ENCODE measurements at regions not wholly inside any gene's neighbourhood (a gene's known extent, or its start where the extent isn't known, plus 50 kb on each side); places are given as distances from the start of the nearest gene placed in this dataset.
A peak's percentile ranks its signal among the peaks of the same experiment; 100 is the strongest.
"Not testable (repeated sequence)": the region's sequence is repeated elsewhere in the genome, so short reads cannot be mapped to it uniquely, and the experiment has no call there.

DNA sequence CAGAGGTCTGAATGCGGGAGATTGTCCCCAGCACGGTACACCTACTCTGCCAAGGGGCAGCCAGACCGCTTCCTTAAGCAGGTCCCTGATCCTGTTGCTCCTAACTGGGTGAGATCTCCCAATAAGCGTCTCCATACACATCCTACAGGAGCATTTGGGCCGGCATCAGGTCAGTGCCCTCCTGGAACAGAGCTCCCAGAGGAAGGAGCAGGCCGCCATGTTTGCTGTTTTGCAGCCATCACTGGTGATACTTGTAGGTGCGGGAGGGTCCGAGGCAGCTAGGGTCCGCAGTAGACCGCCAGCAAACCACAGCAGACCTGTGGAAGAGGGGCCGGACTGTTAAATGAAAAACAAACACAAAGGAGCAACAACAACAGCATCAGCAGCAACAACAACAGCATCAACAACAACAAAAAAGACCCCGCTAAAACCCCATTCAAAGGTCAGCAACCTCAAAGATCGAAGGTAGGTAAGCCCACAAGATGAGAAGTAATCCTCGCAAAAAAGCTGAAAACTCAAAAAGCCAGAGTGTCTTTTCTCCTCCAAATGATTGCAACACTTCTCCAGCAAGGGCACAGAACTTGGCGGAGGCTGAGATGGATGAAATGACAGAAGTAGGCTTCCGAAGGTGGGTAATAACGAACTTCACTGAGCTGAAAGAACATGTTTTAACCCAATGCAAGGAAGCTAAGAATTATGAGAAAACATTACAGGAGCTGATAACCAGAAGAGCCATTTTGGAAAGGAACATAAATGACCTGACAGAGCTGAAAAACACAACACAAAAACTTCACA is 79.0 kb upstream of the CDH7 start:
- DNase-seq (ENCODE audit: low spot score): no peak

- not testable (repeated sequence) for DNase-seq (ENCODE audit: low spot score)
These were observed 80.7 kb upstream of the CDH7 start for GRCh38 chr18:65670145-65670544.

DNA sequence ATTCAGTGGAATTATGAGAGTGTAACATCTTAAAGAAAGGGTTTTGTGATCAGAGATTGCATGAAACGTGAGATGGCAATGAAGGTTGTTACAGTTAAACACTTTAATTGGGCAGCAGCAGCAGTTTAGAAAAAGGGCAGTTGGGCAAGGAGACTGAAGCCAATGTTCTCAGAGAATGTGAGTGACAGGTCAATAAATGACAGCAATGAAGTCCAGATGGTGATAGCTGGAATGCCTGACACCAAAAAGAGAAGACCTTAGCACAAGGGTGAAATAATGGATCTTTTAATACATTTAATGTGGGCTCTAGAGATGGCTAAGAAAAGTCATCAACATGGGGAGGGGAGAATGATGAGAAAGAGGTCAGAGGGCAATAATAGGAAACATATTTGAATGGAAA is 89.4 kb upstream of the CDH7 start:
- DNase-seq (ENCODE audit: low spot score): no peak

DNA sequence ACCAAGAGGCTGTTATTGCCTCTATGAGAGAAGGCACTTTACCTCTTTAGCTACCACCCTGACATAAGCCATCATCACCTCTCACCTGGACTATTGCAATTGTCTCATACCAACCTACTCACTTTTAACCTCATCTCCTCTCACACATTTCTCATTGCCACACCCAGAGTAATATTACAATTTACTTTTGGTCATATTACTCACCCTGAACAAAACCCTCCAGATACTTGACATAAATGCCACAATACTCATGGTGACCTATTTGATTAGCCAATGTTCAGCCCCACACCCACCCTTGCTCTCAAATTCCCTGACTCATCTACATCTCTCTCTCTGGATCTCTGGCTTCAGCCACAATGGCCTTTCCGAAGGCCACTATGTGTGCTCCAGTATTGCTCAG is 90.9 kb upstream of the CDH7 start:
- no peak for DNase-seq (ENCODE audit: low spot score)

DNA sequence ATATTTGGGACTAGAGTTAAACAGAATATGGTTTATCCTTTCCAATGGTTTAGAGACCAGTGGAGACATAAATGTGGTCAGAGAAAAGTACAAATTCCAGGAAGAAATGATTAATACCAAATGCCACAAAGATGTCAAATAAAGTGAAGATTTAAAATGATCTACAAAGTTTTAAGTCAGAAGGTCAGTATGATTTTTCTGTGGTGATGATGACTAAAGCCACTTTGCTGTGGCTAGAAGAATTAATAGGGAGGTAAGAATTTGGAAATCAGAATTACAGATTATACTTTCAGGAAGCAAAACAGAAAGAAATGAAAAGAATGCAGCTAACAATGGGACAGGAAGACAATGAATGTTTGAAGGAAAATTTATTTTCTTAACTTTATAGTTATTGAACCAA is 91.5 kb upstream of the CDH7 start:
- no peak for DNase-seq (ENCODE audit: low spot score)

DNA sequence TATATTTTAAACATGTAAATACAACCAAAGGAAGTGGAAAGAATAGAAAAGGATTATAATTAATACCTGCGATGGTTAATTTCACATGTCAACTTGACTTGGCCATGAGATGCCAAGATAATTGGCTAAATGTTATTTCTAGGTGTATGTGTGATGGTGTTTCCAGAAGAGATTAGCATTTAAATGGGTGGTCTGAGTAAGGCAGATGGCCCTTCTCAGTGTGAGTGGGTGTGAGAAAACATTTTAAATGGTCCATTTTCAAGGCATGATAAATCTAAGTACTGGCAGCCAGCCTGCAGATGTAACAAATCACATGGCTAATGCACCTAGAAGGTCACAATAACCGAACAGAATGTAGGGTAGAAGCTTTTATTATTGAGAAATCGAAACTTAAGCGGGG is 99.6 kb upstream of the CDH7 start:
- DNase-seq (ENCODE audit: low spot score): no peak

- no peak for DNase-seq (ENCODE audit: low spot score)
These were observed 118.6 kb upstream of the CDH7 start for GRCh38 chr18:65632236-65632635.

- no peak for DNase-seq (ENCODE audit: low spot score)
These were observed 119.0 kb upstream of the CDH7 start for GRCh38 chr18:65631766-65632165.

GRCh38 chr18:65628390-65628789 is 122.4 kb upstream of the CDH7 start:
- DNase-seq (ENCODE audit: low spot score): no peak

DNA sequence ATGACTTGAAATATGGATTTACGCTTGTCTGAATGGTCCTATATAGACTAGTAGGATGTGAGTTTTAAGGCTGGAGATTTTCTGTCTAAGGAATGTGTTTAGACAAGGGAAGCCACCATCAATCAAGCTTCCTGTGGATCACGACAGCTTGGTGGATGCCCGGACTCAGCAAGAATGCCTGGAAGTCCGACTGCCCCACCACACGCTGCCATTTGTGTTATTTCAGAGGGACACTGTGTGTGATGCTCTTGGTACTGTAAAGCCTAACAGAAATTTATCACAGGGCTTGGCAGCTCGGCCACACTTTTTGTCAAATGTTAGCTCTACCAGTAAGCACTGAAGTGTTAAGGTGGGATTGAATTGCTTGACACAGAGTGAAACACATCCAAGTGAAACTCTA is 127.1 kb upstream of the CDH7 start:
- DNase-seq (ENCODE audit: low spot score): no peak

DNA sequence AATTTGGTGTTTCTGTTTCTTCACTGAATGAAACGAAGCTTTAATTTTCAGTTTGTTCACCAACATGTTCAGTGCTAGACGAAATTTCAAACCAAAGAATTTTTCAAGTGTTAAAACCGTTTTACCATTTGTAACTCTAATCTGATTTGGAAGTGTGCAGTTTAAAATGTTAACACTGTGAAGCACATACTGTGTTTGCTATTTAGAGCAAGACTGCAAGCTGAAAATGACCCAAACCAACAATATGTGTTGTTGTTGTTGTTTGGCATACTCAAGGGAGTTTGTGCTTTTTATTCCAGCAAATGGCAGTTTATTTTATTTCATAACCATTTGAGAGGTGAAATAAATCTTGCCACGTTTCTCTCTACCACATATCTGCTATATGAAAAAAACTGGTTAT is 128.4 kb upstream of the CDH7 start:
- DNase-seq (ENCODE audit: low spot score): no peak

GRCh38 chr18:65620076-65620696 is 130.6 kb upstream of the CDH7 start:
- peak; percentile 15 for DNase-seq (ENCODE audit: low spot score)

DNA sequence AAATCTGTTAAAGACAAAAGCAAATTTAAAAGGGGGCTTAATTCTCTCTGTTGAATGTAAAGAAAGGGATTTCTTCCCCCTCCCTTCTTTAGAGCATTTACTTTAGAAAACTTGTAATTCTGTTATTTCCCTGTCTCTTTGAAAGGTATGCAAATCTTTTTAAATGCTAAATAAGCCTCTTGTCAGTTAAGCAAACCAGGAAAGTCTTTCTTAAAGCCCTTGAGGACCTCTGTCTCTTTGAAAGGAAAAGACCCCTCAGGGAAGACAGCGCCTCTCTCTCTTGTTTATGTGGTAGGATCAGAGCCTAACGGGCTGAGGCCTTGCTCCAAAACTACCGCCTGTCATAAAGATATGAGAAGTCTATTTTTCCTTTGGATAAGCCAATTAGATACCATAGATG is 139.9 kb upstream of the CDH7 start:
- DNase-seq (ENCODE audit: low spot score): no peak

DNA sequence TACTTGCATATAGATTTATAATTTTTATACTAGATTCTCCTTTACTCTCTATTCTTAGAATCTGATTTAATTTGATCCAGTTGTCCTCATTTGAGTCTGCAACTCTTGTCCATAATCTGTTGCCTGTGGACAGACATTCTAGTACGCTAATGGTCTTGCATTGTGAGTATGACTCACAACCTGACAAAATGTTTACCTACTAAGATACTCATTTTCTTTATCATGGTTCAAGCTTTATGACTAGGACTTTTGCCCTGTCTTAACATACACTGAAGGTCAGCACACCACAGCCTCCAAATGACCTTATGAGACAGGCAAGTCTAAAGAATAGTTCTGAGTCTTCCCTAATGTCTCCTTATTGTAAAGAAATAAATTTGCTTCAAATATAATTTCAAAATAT is 142.3 kb upstream of the CDH7 start:
- no peak for DNase-seq (ENCODE audit: low spot score)

DNA sequence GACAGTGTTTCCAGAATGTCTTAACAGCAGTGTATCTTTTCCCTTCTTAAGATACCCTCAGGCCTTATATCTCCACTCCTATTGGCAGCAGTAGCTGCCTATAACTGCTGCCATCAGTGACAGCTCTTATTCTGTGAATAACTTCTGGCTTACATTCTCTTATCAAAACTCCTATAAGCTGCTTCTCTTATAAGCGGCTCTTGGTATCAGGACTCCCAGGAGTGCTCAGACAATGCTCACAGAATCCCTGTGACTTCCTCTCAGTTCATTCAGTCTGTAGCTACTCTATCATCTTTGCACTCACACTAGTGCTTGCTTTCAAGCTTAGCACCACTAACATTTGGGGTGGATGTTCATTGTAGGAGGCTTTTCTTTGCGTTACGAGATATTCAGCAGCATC is 143.7 kb upstream of the CDH7 start:
- DNase-seq (ENCODE audit: low spot score): no peak

- DNase-seq (ENCODE audit: low spot score): no peak
These were observed 144.2 kb upstream of the CDH7 start for GRCh38 chr18:65606551-65607130.

- DNase-seq (ENCODE audit: low spot score): not testable (repeated sequence)
These were observed 145.5 kb upstream of the CDH7 start for GRCh38 chr18:65605352-65605751.

DNA sequence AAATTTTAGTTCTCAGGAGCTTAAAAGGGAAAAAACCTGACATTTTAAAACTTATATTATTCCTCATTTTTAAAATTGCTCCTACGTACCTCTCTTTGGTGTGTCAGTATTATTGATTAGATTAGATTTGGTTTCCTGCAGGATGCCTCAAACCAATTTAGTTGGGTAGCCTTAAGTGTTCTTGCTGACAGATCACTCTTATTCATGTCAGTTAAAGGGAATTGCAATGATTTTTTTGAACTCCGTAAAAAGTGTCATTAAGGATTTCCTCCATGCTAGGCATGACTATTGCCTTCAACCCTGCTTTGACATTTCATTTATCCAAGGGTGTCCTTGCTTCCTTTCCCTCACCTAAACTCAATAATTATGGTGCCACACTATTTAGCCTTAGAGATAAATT is 149.0 kb upstream of the CDH7 start:
- DNase-seq (ENCODE audit: low spot score): no peak

- no peak for DNase-seq (ENCODE audit: low spot score)
These were observed 158.4 kb upstream of the CDH7 start for GRCh38 chr18:65592435-65592834.

DNA sequence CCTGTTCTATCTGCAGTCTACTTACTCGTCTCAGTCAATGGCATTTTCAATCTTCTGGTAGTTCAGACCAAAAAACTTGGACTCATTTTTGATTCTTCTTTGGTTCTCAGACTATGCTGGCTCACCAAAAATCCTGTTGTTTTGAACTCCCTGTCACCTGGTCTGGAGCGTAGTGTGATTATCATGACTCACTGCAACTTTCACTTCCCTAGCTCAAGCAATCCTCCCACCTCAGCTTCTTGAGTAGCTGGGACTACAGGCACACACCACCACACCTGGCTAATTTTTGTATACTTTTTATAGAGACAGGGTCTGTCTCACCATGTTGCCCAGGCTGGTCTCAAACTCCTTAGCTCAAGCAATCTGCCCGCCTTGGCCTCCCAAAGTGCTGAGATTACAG is 163.3 kb upstream of the CDH7 start:
- DNase-seq (ENCODE audit: low spot score): no peak

DNA sequence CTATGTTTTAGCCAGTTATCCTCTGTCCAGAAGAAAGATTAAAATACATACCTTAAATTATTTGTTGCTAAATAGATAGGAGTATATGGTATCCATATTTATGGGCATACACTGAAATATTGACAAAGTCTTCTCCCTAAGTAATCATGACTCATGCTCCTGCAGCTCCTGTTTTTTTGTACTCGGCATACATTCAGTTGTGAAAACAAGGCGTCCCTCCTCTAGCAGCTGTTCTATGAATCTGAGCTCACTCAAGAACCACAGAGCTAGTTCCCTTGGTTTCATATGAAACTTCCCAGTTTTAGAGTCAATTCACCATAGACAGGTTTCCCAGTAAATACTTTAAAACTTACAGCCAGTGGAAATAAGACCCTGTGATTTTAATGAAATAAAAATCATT is 168.7 kb upstream of the CDH7 start:
- not testable (repeated sequence) for DNase-seq (ENCODE audit: low spot score)

DNA sequence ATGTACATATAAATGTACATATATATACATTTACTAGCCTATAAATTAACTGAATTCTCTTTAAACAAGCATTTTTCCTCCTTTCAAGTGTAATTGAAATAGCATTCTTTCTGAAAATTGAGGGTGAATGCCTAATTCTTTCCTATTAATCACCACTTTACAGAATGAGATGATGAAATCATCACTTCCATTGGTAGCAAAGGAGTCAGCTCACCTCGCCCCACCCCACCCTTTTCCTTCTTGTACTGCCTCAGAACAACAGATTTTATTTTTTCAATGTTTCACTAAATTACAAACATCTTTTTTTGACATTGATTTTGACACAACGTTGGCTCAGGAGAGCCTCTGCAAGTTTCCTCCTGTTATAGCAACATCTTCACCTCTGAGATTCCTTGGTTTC is 181.9 kb upstream of the CDH7 start:
- no peak for DNase-seq (ENCODE audit: low spot score)

GRCh38 chr18:65567372-65567771 is 183.4 kb upstream of the CDH7 start:
- DNase-seq (ENCODE audit: low spot score): peak; percentile 13

DNA sequence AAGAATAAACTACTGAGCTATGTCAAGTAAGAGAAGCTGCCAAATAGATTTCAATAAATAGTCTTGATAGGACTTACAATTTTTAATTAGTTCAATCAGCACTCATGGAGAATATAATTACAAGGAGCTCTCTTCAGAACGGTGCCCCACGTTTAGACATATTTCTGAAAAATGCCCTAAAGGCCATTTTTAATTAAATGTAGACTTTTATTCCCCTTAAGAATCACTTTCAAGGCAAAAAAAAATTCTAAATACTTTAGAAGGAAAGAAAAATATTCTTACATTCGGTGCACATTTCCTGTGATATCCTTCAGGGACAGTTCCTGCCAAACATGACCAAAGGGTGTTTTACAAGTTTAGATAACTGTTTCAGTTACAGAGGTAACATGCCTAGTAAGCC is 202.5 kb upstream of the CDH7 start:
- DNase-seq (ENCODE audit: low spot score): no peak

All from Ammon's horn (tissue), 1 donor.